ENCODE measurements at regions not wholly inside any gene's neighbourhood (a gene's known extent, or its start where the extent isn't known, plus 50 kb on each side); places are given as distances from the start of the nearest gene placed in this dataset.
"Not testable (repeated sequence)": the region's sequence is repeated elsewhere in the genome, so short reads cannot be mapped to it uniquely, and the experiment has no call there.

GRCh38 chr16:34743115-34743514 is 1283.7 kb downstream of the TP53TG3F start:
- no peak for TF ChIP-seq CTCF (IDR thresholded peaks at IDR 0.05)
- Histone ChIP-seq H3K4me3 (no peak overlapping the region), H3K4me1 (no peaks in the 10 kb centered on the region), H3K27me3 (no peaks in the 10 kb centered on the region), H3K27ac (no peak overlapping the region), H3K36me3 (no peaks in the 10 kb centered on the region), H3K9me3 (peaks cover 3 to 52% (median 22%) of the 10 kb centered on the region in 3 donors)
- intact Hi-C loops (cut with DNase I; ENCODE audit: low total_unique reads), result no loop called here
- DNase-seq, result no peak

GRCh38 chr16:34758835-34759234 is 1299.4 kb downstream of the TP53TG3F start:
- H3K9me3 ChIP-seq, result peaks cover 2 to 41% (median 32%) of the 10 kb centered on the region in 3 donors

GRCh38 chr16:34791835-34792234 is 1332.4 kb downstream of the TP53TG3F start:
- H3K4me3 ChIP-seq; H3K27ac ChIP-seq; intact Hi-C loops (cut with DNase I; ENCODE audit: low total_unique reads); H3K9me3 ChIP-seq; H3K27me3 ChIP-seq; H3K4me1 ChIP-seq; H3K36me3 ChIP-seq; DNase-seq: not testable (repeated sequence)

More at GRCh38 chr16:34758835-34759234, 1299.4 kb downstream of the TP53TG3F start:
- Histone ChIP-seq H3K36me3 (no peaks in the 10 kb centered on the region), H3K27ac (no peak overlapping the region), H3K27me3 (no peaks in the 10 kb centered on the region), H3K4me3 (no peak overlapping the region), H3K4me1 (no peaks in the 10 kb centered on the region)
- DNase-seq, result no peak
- intact Hi-C loops (cut with DNase I; ENCODE audit: low total_unique reads), result no loop called here
- no peak for TF ChIP-seq CTCF (IDR thresholded peaks at IDR 0.05)

- Histone ChIP-seq H3K4me1 (no peaks in the 10 kb centered on the region), H3K27ac (no peak overlapping the region), H3K9me3 (peaks cover 0 to 14% (median 6%) of the 10 kb centered on the region in 3 donors), H3K27me3 (peaks cover 0 to 8% of the 10 kb centered on the region in 2 donors), H3K36me3 (no peaks in the 10 kb centered on the region), H3K4me3 (no peak overlapping the region)
- intact Hi-C loops (cut with DNase I; ENCODE audit: low total_unique reads), result no loop called here
- no peak for DNase-seq
- no peak for TF ChIP-seq CTCF (IDR thresholded peaks at IDR 0.05)
Measured at GRCh38 chr16:34801875-34802274, 1342.5 kb downstream of the TP53TG3F start.

GRCh38 chr16:34802396-34802795 is 1343.0 kb downstream of the TP53TG3F start:
- no peak for DNase-seq
- no peaks in the 10 kb centered on the region for H3K4me1 ChIP-seq
- intact Hi-C loops (cut with DNase I; ENCODE audit: low total_unique reads), result no loop called here
- H3K27ac ChIP-seq, result no peak overlapping the region
- no peaks in the 10 kb centered on the region for H3K36me3 ChIP-seq
- no peak for TF ChIP-seq CTCF (IDR thresholded peaks at IDR 0.05)
- H3K4me3 ChIP-seq, result no peak overlapping the region
- H3K27me3 ChIP-seq, result peaks cover 0 to 8% of the 10 kb centered on the region in 2 donors
- H3K9me3 ChIP-seq, result peaks cover 0 to 14% (median 6%) of the 10 kb centered on the region in 3 donors

DNA sequence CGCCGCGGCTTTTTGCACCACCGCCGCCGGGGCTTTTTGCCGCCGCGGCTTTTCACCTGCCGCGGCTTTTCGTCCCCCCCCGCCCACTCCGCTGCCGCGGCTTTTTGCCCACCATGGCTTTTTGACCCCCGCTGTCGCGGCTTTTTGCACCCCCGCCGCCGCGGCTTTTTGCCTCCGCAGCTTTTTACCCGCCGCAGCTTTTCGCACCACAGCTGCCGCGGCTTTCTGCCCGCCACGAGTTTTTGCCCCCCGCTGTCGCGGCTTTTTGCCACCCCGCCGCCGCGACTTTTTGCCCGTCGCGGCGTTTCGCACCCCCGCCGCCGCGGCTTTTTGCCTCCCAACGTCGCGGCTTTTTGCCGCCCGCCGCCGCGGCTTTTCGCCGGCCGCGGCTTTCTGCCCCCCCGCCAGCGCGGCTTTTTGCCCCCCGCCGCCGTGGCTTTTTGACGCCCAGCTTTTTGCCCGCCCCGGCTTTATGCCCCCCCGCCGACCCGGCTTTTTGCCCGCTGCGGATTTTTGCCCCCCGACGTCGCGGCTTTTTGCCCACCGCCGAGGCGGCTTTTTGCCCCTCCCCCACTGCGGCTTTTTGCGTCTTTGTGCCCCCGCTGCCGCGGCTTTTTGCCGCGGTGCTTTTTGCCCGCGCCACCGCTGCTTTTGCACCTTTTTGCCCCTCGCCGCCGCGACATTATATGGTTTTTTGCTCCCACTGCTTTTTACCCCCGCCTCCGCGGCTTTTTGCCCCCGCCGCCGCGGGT is 1343.6 kb downstream of the TP53TG3F start:
- Histone ChIP-seq H3K27ac (no peak overlapping the region), H3K36me3 (no peaks in the 10 kb centered on the region), H3K4me3 (no peak overlapping the region), H3K9me3 (peaks cover 0 to 14% (median 6%) of the 10 kb centered on the region in 3 donors), H3K4me1 (no peaks in the 10 kb centered on the region), H3K27me3 (peaks cover 0 to 8% of the 10 kb centered on the region in 2 donors)
- TF ChIP-seq CTCF (IDR thresholded peaks at IDR 0.05), result no peak
- no peak for DNase-seq
- intact Hi-C loops (cut with DNase I; ENCODE audit: low total_unique reads), result no loop called here

Measured in tibial artery (tissue), 4 donors.